ENCODE measurements at regions not wholly inside any gene's neighbourhood (a gene's known extent, or its start where the extent isn't known, plus 50 kb on each side); places are given as distances from the start of the nearest gene placed in this dataset.

GRCh38 chr2:220320326-220320725 lies 692.9 kb downstream of the SLC4A3 start:
- TF ChIP-seq CTCF (IDR thresholded peaks at IDR 0.05) (no peak), POLR2A (IDR thresholded peaks at IDR 0.05) (no peak), POLR2AphosphoS5 (IDR thresholded peaks at IDR 0.05) (no peak)

All from breast epithelium (tissue), 3 donors.